CD14-positive monocyte (primary cell): ENCODE measurements at regions not wholly inside any gene's neighbourhood (a gene's known extent, or its start where the extent isn't known, plus 50 kb on each side); places are given as distances from the start of the nearest gene placed in this dataset.

ENCODE experiments used
- DNase-seq, 3 donors: peaks; one replicate each; pipeline ENCODE4 v3.0.0-alpha.2; 2011 to 2022
- H2AFZ ChIP-seq: 2 replicates; pipeline ENCODE4 v1.6.0; 2012; ENCODE audit warnings: mild to moderate bottlenecking, low read depth, low read length, inconsistent platforms; ENCODE audit not compliant: insufficient read depth, poor library complexity, severe bottlenecking
- H3K27ac ChIP-seq, 2 donors: 1 replicate in 1 of 2; 2 replicates in 1 of 2; pipeline ENCODE4 v1.5.1; 2012 to 2013; ENCODE audit warnings: low read length in 2 of 2, control low read depth in 1 of 2, inconsistent platforms in 1 of 2, low read depth in 1 of 2, mild to moderate bottlenecking in 1 of 2
- H3K27me3 ChIP-seq, 2 donors: one replicate each; pipeline versions ENCODE4 v1.6.0 to v1.6.1; 2011 to 2013; ENCODE audit warnings: low read length in 2 of 2; ENCODE audit not compliant: control insufficient read depth in 2 of 2, insufficient read depth in 2 of 2
- H3K36me3 ChIP-seq, 2 donors: replicated peaks in 1 of 2; 1 replicate in 1 of 2; 2 replicates in 1 of 2; pipeline versions ENCODE4 v1.5.1 to v1.6.1; 2012 to 2013; ENCODE audit warnings: low read length in 2 of 2, control low read depth in 1 of 2, inconsistent platforms in 1 of 2, mild to moderate bottlenecking in 1 of 2; ENCODE audit not compliant: insufficient read depth in 2 of 2, control insufficient read depth in 1 of 2
- H3K4me1 ChIP-seq, 2 donors: 1 replicate in 1 of 2; 2 replicates in 1 of 2; pipeline versions ENCODE4 v1.5.1 to v1.6.1; 2012 to 2013; ENCODE audit warnings: low read length in 2 of 2, control low read depth in 1 of 2, inconsistent platforms in 1 of 2, mild to moderate bottlenecking in 1 of 2, moderate library complexity in 1 of 2; ENCODE audit not compliant: insufficient read depth in 2 of 2, control insufficient read depth in 1 of 2
- H3K4me2 ChIP-seq: replicated peaks from 2 replicates; pipeline ENCODE3; 2012; ENCODE audit warnings: low read length, moderate library complexity, mild to moderate bottlenecking; ENCODE audit not compliant: poor library complexity, severe bottlenecking; ENCODE audit errors: extremely low read depth
- H3K4me3 ChIP-seq, 3 experiments: fragments of 200-600 bp in 1 of 3; sonication (generic) in 1 of 3; replicated peaks in 1 of 3; 1 replicate in 2 of 3; 2 replicates in 1 of 3; pipeline ENCODE4 v1.5.1; 2011 to 2013; ENCODE audit warnings: low read length in 3 of 3, mild to moderate bottlenecking in 3 of 3, control low read depth in 2 of 3, low read depth in 2 of 3, inconsistent platforms in 1 of 3, moderate library complexity in 1 of 3
- H3K79me2 ChIP-seq: 2 replicates; pipeline ENCODE4 v1.6.0; 2012; ENCODE audit warnings: mild to moderate bottlenecking, control low read depth, inconsistent platforms, low read length, moderate library complexity; ENCODE audit not compliant: insufficient read depth
- H3K9ac ChIP-seq: 2 replicates; pipeline ENCODE4 v1.6.0; 2017; ENCODE audit warnings: low read length, mild to moderate bottlenecking; ENCODE audit not compliant: insufficient read depth, poor library complexity, severe bottlenecking
- H3K9me3 ChIP-seq, 2 donors: replicated peaks in 1 of 2; 1 replicate in 1 of 2; 2 replicates in 1 of 2; pipeline versions ENCODE4 v1.5.1 to v1.6.1; 2012 to 2013; ENCODE audit warnings: low read length in 2 of 2, control low read depth in 1 of 2; ENCODE audit not compliant: control insufficient read depth in 1 of 2, insufficient read depth in 1 of 2
- H4K20me1 ChIP-seq: 2 replicates; pipeline ENCODE4 v1.6.0; 2012; ENCODE audit warnings: mild to moderate bottlenecking, low read length, control low read depth, moderate library complexity; ENCODE audit not compliant: insufficient read depth
- H3K27ac Mint-ChIP-seq, 7 donors: one replicate each; pipeline ENCODE4 v1.8.0; 2020; ENCODE audit warnings: mild to moderate bottlenecking in 7 of 7, mixed read lengths in 7 of 7, moderate library complexity in 6 of 7, inconsistent platforms in 2 of 7
- H3K27me3 Mint-ChIP-seq, 3 donors: one replicate each; pipeline ENCODE4 v1.8.0; 2021 to 2022; ENCODE audit warnings: low read depth in 3 of 3, mild to moderate bottlenecking in 3 of 3, mixed read lengths in 3 of 3, moderate library complexity in 3 of 3, inconsistent platforms in 1 of 3
- H3K36me3 Mint-ChIP-seq, 2 donors: one replicate each; pipeline ENCODE4 v1.8.0; 2020; ENCODE audit warnings: mixed read lengths in 2 of 2, inconsistent platforms in 1 of 2, mild to moderate bottlenecking in 1 of 2
- H3K4me1 Mint-ChIP-seq: one replicate; pipeline ENCODE4 v1.8.0; 2020; ENCODE audit warnings: mild to moderate bottlenecking, mixed read lengths
- H3K4me3 Mint-ChIP-seq, 2 donors: one replicate each; pipeline ENCODE4 v1.8.0; 2020; ENCODE audit warnings: mild to moderate bottlenecking in 2 of 2, mixed read lengths in 2 of 2, moderate library complexity in 1 of 2
- H3K9me3 Mint-ChIP-seq, 7 donors: one replicate each; pipeline ENCODE4 v1.8.0; 2020 to 2022; ENCODE audit warnings: mixed read lengths in 7 of 7, mild to moderate bottlenecking in 6 of 7, moderate library complexity in 6 of 7, inconsistent platforms in 2 of 7
- WGBS: methylation state at CpG from one replicate; pipeline ENCODE4 v1.1.5; 2013; ENCODE audit warnings: missing lambda C conversion rate; ENCODE audit not compliant: insufficient coverage; 5-methylcytosine and 5-hydroxymethylcytosine counted together
- intact Hi-C, 2 donors: fragments of 100-400 bp; cut with micrococcal nuclease; formaldehyde crosslinking; loops; one replicate each; pipeline versions ENCODE4 v1.15.0 to v1.15.1; 2023
- TF ChIP-seq, protein P1 (sequence below): fragments of 200-600 bp; IDR thresholded peaks from one replicate; pipeline ENCODE4 v1.8.0; 2022; ENCODE audit warnings: antibody characterized with exemption, mild to moderate bottlenecking

DNA sequence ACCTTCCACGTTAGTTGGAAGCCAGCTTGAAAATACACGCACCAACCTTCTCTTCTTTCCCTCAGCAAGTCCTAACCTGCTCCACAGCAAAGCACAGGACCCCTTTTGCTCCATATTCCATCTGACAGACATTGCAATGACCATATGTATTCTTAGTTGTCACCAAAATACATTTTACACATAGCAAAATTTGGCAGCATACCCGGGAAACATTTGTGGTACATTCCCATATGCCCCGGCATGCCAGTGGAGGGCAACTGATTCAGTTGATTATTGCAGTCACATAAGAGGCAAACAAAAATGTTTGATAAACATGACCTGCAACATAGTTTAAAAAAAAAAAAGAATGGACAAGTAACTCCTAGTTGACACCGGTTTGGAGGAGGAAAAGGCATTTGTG, 202.1 kb upstream of the UBE2E3 start:
- DNase-seq, result no peak
- H3K27ac ChIP-seq, result no peak overlapping the region
- no peak overlapping the region for H3K27ac Mint-ChIP-seq
- H3K4me3 ChIP-seq, result no peak overlapping the region
- 97% methylated on average over 4 of the region's 5 CpGs for WGBS
- intact Hi-C loops, result no loop called here
- TF ChIP-seq, protein P1, sequence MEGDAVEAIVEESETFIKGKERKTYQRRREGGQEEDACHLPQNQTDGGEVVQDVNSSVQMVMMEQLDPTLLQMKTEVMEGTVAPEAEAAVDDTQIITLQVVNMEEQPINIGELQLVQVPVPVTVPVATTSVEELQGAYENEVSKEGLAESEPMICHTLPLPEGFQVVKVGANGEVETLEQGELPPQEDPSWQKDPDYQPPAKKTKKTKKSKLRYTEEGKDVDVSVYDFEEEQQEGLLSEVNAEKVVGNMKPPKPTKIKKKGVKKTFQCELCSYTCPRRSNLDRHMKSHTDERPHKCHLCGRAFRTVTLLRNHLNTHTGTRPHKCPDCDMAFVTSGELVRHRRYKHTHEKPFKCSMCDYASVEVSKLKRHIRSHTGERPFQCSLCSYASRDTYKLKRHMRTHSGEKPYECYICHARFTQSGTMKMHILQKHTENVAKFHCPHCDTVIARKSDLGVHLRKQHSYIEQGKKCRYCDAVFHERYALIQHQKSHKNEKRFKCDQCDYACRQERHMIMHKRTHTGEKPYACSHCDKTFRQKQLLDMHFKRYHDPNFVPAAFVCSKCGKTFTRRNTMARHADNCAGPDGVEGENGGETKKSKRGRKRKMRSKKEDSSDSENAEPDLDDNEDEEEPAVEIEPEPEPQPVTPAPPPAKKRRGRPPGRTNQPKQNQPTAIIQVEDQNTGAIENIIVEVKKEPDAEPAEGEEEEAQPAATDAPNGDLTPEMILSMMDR, result no peak
- no peaks in the 10 kb centered on the region for H3K4me1 Mint-ChIP-seq
- no peaks in the 10 kb centered on the region for H3K36me3 ChIP-seq
- no peaks in the 10 kb centered on the region for H3K36me3 Mint-ChIP-seq
- H3K27me3 Mint-ChIP-seq, result no peaks in the 10 kb centered on the region
- no peak overlapping the region for H3K4me2 ChIP-seq
- peaks cover 0 to 3% (median 0%) of the 10 kb centered on the region in 7 donors for H3K9me3 Mint-ChIP-seq
- no peaks in the 10 kb centered on the region for H3K27me3 ChIP-seq
- H3K9me3 ChIP-seq, result no peaks in the 10 kb centered on the region
- H3K4me3 Mint-ChIP-seq, result no peak overlapping the region
- no peaks in the 10 kb centered on the region for H3K4me1 ChIP-seq
- no peaks in the 10 kb centered on the region for H4K20me1 ChIP-seq
- H3K9ac ChIP-seq, result no peak overlapping the region
- no peaks in the 10 kb centered on the region for H3K79me2 ChIP-seq
- no peak overlapping the region for H2AFZ ChIP-seq

DNA sequence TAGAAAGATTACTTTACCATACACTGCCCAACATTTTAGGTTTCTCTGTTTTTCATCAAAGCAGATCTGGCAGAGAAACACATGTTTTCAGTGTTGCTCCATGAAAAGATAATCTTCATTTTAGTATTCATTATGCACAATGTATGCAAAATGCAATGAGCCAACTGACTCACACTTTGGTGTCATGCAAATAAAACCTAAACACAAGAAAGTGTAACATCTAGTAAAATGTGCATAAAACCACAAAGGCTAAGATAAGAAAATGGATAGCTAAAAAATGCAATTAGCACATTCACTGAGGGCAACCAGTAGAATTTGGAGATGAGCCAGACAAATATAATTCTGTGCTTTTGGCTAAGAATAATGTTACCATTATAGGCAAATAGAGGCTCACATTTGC, 203.5 kb upstream of the UBE2E3 start:
- Histone ChIP-seq H3K9me3 (no peaks in the 10 kb centered on the region), H2AFZ (no peak overlapping the region), H3K4me3 (no peak overlapping the region), H3K36me3 (no peaks in the 10 kb centered on the region), H4K20me1 (no peaks in the 10 kb centered on the region), H3K27me3 (no peaks in the 10 kb centered on the region), H3K4me1 (no peaks in the 10 kb centered on the region), H3K4me2 (no peak overlapping the region), H3K27ac (no peak overlapping the region), H3K9ac (no peak overlapping the region), H3K79me2 (no peaks in the 10 kb centered on the region)
- H3K27ac Mint-ChIP-seq, result no peak overlapping the region
- no peaks in the 10 kb centered on the region for H3K4me1 Mint-ChIP-seq
- no peaks in the 10 kb centered on the region for H3K36me3 Mint-ChIP-seq
- TF ChIP-seq, protein P1, result no peak
- no peaks in the 10 kb centered on the region for H3K27me3 Mint-ChIP-seq
- no peak overlapping the region for H3K4me3 Mint-ChIP-seq
- DNase-seq, result no peak
- H3K9me3 Mint-ChIP-seq, result peaks cover 0 to 3% (median 0%) of the 10 kb centered on the region in 7 donors
- intact Hi-C loops, result no loop called here
